SK-N-SH treated with all-trans-retinoic acid at 6 μM for 48 hours (cell line): ENCODE measurements at regions not wholly inside any gene's neighbourhood (a gene's known extent, or its start where the extent isn't known, plus 50 kb on each side); places are given as distances from the start of the nearest gene placed in this dataset.

Experiments used
- PATZ1 ChIP-seq: fragments of 250-450 bp; sonication (Bioruptor Pico); IDR thresholded peaks from 2 replicates; pipeline ENCODE4 v1.8.0; 2020; ENCODE audit warnings: mild to moderate bottlenecking, moderate library complexity, borderline replicate concordance
- RARB ChIP-seq: fragments of 250-450 bp; sonication (Bioruptor Pico); IDR thresholded peaks from 2 replicates; pipeline ENCODE4 v1.8.0; 2021; ENCODE audit warnings: mild to moderate bottlenecking, moderate library complexity
- SNAI2 ChIP-seq: fragments of 250-450 bp; sonication (Bioruptor Pico); IDR thresholded peaks from 2 replicates; pipeline ENCODE4 v1.5.0; 2020; ENCODE audit warnings: mild to moderate bottlenecking, moderate library complexity
- TOX ChIP-seq: fragments of 250-450 bp; sonication (Bioruptor Pico); IDR thresholded peaks from 2 replicates; pipeline ENCODE4 v1.8.0; 2021; ENCODE audit warnings: mild to moderate bottlenecking, moderate library complexity, borderline replicate concordance
- ZC3H10 ChIP-seq: fragments of 250-450 bp; sonication (Bioruptor Pico); IDR thresholded peaks from 2 replicates; pipeline ENCODE4 v1.5.1; 2021; ENCODE audit warnings: mild to moderate bottlenecking, moderate library complexity
- ZFP3 ChIP-seq: fragments of 250-450 bp; sonication (Bioruptor Pico); IDR thresholded peaks from 2 replicates; pipeline ENCODE4 v1.5.0; 2020; ENCODE audit warnings: mild to moderate bottlenecking, moderate library complexity
- ZFP30 ChIP-seq: fragments of 450-650 bp; formaldehyde crosslinking; IDR thresholded peaks from 2 replicates; pipeline ENCODE4 v1.5.0; 2022; ENCODE audit warnings: mild to moderate bottlenecking, moderate library complexity

DNA sequence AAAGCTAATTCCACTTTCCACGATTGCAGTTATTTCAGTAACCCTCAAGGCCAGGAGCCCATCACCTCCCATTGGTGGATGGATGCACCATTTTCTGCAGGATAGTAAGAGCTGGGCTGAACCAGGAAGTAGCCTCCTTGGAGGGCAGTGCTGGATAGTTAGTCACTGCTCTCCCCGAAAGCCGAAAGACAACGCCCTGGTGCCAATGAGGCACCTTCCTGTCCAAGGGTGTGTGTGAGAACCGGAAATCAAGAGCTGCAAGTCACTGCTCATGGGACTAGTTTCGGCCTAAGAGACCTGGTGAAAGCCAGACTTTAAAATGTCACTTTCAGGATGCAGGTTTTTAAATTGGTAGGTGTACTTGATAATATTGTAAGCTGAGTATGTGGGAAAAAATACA, 203.8 kb upstream of the HS3ST1 start:
- no peak for TF ChIP-seq PATZ1 (CRISPR knock-in tag)
- no peak for TF ChIP-seq TOX (CRISPR knock-in tag)
- no peak for TF ChIP-seq ZC3H10 (CRISPR knock-in tag)
- no peak for TF ChIP-seq RARB (CRISPR knock-in tag)
- no peak for TF ChIP-seq ZFP3 (CRISPR knock-in tag)
- TF ChIP-seq SNAI2 = no peak
- TF ChIP-seq ZFP30 (CRISPR knock-in tag) = no peak
